Anterior cingulate cortex (tissue), 58 donors: ENCODE measurements at regions not wholly inside any gene's neighbourhood (a gene's known extent, or its start where the extent isn't known, plus 50 kb on each side); places are given as distances from the start of the nearest gene placed in this dataset.
"Not testable (repeated sequence)": the region's sequence is repeated elsewhere in the genome, so short reads cannot be mapped to it uniquely, and the experiment has no call there.

Experiments
- DNase-seq, 58 donors: peaks; one replicate each; lab custom pipeline; 2025; lab: John Stamatoyannopoulos, UW

DNA sequence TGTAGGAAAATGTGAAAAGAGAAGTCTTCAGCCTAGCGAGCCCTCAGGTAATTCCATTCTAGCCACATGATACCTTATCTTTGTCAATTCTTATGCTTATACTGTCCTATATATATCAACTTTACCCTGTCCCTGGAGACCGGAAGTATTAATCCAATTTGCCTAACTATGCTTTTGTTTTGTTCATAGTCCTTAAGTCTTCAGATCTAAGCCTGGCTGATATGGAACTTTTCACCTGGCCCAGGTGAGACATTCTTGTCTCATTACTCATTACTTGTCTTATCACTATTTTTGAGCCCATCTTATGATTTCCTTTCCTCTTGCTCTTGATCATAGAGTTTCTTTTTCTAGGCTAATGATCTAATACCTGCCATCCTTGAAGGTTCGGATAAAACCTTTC is 194.1 kb upstream of the FANCL start:
- no peak for DNase-seq

DNA sequence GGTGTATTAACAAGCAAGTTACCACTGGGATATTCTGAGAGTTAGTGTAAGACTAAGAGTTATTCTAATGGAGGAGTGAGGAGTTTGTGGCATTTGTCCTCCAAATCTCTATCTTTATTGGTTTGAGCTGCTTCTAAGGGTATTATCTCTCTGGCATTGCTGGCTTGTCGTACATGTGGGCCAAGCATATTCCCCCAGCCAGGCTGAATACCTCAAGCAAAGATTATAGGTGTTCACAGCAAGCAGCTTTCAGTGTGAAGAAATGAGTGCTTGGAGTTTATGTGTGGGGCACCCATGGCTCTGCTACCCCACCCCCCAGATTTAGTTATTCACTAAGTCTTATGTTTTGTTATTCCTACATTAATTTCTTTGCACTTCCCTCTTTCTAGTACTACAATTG is 193.6 kb upstream of the FANCL start:
- DNase-seq = no peak

- DNase-seq = no peak
These were observed 191.5 kb upstream of the FANCL start for GRCh38 chr2:58432491-58433170.

DNA sequence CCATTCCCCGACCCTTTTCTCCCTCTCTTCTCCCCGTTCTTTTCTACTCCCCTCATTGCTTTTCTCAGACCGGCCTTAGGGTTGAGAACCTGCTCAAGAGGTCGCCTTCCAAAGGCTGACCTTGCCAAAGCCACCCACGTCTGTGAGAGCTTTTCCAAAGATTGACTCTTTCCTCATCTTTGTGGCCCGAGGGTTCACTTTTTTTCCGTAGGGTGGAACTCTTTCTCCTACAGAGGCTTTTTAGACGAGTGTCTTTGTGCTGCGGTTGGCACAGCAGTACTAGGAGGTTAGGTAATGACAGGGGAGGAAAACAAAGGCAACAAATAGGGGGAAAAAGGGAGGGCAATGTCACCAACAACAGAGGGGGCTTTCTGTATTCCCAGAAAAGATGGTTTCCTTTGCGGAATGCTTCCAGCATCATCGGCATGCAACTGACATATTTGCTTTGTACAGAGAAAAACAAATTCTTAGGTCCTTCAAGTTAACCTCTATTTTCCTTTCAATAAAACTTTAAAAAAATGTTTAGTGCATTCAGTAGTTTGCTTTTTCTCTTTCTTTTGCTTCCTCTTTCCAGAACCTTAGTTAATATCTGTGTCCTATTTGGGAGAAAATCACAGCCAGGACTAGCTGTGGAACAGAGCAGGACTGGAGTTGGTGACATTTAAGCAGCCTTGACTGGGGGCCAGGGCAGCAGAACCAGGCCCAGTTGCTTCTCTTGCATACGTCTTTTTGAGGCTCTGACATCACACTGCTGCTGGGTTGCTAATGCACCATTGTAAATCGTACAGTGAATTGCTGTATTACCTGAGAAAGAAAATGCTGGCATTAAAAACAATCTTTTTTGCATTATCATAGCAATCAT is 188.1 kb upstream of the FANCL start:
- DNase-seq = peak in 26 of 58 donors; percentile 2 to 70 (median 40)

GRCh38 chr2:58428096-58429013 is 187.2 kb upstream of the FANCL start:
- peak in 49 of 58 donors; percentile 6 to 82 (median 59) for DNase-seq

DNA sequence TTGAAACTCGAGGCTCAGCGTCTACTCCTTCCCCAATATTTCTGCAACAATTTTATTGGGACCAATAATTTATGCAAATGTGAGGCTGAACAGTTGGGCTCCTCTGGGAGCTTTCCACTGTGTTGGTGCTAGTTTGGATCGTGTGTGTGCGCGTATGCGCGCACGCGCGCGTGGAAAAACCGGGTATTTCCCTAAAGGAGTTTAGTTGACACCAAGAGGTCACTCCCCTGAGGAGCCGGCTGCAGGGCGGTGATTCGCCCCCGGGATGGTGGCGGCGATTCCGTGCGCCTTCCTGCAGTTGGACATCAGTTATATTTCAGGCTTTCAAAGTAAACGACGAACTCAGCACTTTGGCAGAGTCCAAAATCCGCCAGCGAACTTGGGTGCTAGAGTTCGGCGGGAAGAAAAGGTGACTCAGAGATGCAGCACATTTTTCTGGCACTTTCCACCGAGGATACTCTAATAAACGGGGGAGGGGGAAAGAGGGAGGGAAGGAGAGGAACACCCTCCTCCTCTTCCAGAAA is 186.5 kb upstream of the FANCL start:
- DNase-seq = peak in 47 of 58 donors; percentile 9 to 74 (median 47)

- DNase-seq = peak in 6 of 58 donors; percentile 1 to 41 (median 5)
These were observed 184.2 kb upstream of the FANCL start for GRCh38 chr2:58425368-58425767.

- DNase-seq = no peak
These were observed 178.9 kb upstream of the FANCL start for GRCh38 chr2:58419983-58420382.

GRCh38 chr2:58416696-58417095 is 175.6 kb upstream of the FANCL start:
- no peak for DNase-seq

DNA sequence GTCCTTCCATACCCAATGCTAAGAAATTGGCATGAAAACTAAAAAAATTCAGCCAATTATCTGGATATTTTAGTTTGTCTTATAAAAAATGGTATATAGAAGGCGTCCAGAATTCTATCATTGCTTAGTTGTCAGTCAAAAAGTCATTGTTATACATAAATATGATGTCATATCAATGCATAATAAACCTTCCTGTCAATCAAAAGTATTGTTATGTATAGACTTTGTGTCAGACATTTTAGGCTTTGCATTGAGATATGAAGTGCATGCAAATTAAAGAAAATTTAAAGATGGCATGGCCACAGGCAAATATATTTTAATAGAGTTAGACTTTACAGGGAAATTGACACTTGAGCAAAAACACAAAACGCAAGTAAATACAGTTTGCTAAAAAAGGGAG is 173.4 kb upstream of the FANCL start:
- DNase-seq = no peak

- no peak for DNase-seq
These were observed 169.4 kb upstream of the FANCL start for GRCh38 chr2:58410549-58410948.

DNA sequence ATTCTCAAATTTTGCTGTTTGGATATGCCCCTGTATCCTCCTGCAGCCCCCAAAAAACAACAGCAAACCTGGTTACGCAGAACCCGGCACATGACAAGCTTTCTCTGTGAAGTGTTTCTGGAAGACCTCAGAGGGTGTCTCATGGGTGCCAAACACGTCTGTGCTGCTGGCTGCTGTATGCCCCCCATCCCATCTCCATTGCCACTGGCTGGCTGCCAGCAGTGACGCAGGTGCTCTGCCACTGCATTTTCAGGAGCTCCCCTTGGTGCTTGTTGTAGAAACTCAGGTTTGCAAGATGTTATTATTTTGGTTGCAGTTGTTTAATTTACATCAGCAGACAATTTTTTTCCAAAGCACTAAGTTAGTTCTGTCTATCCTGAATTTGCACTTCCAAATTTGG is 166.4 kb upstream of the FANCL start:
- DNase-seq = no peak

DNA sequence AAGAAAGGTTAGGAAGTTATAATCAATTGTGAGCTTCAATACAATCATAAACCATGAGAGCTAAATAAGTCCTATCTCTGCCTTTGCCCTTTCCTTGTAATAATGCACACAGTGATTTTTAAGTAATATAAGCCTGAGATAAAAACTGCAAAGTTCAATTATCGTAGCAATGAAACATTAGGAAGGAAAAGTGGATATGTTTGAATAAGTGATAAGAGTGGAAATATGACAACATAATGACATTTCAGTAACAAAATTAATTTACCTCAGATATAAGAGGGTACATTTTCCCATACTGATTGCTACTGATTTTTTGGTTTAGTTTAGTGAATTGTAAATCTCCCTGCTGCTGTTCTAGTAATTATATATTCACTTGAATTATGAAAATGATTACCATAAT is 164.2 kb upstream of the FANCL start:
- no peak for DNase-seq

- no peak for DNase-seq
These were observed 160.8 kb upstream of the FANCL start for GRCh38 chr2:58401936-58402335.

DNA sequence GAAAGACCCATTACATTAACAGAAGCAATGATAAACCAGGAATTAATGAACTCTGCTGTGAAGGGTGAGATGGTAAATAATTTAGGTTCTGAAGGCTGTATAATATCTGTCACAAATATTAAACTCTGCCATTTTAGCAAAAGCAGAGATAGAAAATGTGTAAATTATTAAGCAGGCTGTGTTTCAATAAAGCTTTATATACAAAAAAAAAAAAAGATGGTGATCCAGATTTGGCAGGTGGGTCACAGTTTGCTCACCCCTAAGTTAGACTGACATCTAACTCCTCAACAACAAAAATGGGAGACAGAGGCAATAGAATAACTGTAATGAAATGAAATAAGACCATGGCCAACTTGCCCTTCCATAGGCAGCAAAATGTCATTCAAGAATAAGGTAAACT is 157.3 kb upstream of the FANCL start:
- no peak for DNase-seq

DNA sequence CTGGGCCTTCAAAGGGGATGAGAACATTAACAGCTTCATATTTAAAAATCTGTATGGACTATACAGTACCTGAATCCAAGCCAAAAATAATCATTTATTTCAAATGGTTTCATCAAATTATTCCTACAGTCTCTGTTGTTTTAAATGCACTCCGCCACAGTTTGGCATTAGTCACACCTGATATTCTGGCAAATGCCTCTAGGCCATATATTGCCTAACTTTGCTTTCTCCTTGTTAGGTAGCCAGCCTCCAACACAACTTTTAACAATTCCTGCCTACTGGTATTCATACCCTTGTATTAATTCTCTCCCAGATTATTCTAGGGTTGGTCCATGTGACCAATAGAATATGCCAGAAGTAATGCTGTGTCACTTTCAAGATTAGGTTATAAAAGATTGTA is 146.6 kb upstream of the FANCL start:
- no peak for DNase-seq

- not testable (repeated sequence) for DNase-seq
These were observed 145.8 kb upstream of the FANCL start for GRCh38 chr2:58386904-58387303.

GRCh38 chr2:58378152-58378551 is 137.0 kb upstream of the FANCL start:
- DNase-seq = no peak

DNA sequence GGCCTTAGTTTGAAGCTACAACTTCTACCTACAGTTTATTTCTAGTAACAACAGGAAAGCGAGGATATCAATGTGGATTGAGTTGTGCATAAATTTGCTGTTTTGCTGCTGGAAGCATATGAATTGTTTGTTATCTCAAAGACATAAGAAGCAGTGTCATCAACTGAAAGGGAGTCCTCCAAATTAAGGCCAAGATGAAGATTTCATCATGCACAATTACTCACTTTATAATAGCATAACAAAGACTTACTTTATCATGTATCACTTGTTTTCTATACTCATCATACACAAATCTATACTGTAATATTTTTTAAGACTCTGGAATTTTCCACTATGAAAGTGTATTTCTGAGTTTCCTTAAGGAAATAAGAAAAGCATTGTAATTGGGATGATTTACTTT is 136.1 kb upstream of the FANCL start:
- no peak for DNase-seq

DNA sequence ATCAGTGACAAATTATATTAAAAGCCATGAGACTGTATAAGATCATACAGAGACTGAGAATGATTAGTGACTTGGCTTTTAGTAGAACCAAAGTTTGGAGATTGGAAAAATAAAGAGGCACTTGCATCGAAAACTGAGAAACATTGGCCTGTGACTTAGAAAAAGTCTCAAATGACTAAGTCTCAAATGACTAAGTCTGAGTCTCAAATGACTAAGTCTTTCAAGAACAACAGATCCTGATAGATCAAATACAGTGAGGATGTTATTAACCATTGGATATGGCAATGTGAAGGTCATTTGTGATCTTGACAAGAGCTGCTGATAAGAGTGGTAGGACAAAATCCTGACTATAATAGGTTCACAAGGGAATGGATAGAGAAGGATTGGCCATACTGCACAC is 135.5 kb upstream of the FANCL start:
- no peak for DNase-seq

GRCh38 chr2:58369594-58369993 is 128.5 kb upstream of the FANCL start:
- DNase-seq = no peak
